ENCODE measurements at regions not wholly inside any gene's neighbourhood (a gene's known extent, or its start where the extent isn't known, plus 50 kb on each side); places are given as distances from the start of the nearest gene placed in this dataset.

DNA sequence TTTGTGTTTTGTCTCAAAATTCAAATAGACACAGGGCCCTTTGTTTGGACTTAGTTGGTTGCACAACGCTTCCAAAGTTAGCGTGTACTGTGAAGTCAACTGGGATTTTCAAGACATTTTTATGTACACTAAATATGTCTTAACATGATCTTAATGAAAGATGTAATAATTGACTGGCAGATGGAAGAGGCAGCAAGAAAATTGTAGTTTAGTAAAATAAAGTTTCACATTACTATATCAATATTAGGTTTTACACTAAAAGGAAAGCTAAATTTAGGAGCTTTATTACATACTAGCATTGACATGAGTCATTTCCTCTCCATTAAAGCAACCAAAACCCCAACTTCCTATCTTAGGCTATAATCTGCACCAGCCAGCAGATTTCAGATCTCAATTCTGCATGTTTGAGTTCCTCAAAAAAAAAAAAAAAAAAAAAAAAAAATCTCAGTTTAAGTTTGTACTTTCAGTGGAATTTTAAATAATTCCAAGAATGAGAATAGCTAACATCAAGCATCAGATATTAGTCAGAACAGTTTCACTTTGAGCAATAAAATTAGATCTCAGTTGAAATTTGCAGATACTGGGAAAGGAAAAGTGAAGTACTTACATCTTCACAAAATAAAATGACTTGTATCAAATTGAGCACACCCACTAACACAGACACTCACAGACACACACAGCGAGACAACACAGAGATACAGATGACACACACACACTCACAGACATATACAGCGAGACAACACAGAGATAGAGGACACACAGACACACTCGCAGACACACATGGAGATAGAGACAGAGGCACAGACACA, 346.6 kb upstream of the KLF6 start:
- no peak overlapping the region for H3K4me3 ChIP-seq
- in situ Hi-C loops (cut with MboI; ENCODE audit: low sequenced_read_pairs in 4 of 4): no loop called here

GRCh38 chr10:4130685-4131084, 345.7 kb upstream of the KLF6 start:
- no peak for ATAC-seq
- no peaks in the 10 kb centered on the region for H3K9me3 ChIP-seq

More for the DNA sequence above, 346.6 kb upstream of the KLF6 start:
- Histone ChIP-seq H3K4me1 (peaks cover 0 to 4% of the 10 kb centered on the region in 2 donors), H3K27ac (peak overlapping the region in 3 of 4 donors; percentile 1 to 41 (median 40)), H3K36me3 (no peaks in the 10 kb centered on the region), H3K27me3 (no peaks in the 10 kb centered on the region), H3K9me3 (no peaks in the 10 kb centered on the region)
- DNase-seq: no peak
- TF ChIP-seq POLR2A (IDR thresholded peaks at IDR 0.05) (no peak), CTCF (IDR thresholded peaks at IDR 0.05 in 4 of 5, conservative IDR thresholded peaks at IDR 0.05 in 1 of 5) (no peak)
- intact Hi-C loops (cut with DNase I; ENCODE audit: low total_unique reads): no loop called here
- ATAC-seq: peak; percentile 44 to 53

DNA sequence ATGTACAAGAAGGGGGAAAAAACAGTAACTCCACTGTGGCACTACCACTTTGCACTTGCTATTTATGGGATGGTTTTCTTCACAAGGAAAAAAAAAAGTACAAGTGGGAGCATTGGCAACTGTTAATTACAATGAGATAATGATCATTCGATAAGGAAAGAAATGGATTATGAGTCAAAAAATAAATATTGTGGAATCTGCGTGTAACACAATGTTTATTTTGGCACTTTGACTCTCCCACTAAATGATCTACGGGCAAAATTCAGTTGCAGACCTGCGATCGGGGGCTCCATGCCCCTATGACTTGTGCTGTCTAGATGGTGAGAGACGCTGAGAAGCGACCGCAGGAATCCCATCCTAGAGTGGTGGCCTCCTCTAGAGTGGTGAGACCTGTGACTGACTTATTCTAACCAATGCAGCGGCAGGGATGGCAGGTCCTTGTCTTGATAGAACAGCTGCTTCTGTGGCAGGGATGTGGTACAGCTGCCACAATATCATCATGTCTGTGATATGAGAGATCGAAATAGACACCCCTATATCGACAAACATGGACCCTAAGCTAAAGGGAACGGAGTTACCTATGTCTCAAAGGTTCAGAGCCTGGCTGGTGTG, 345.0 kb upstream of the KLF6 start:
- Histone ChIP-seq H3K27me3 (no peaks in the 10 kb centered on the region), H3K4me3 (no peak overlapping the region), H3K4me1 (peaks cover 0 to 4% of the 10 kb centered on the region in 2 donors), H3K36me3 (no peaks in the 10 kb centered on the region), H3K9me3 (no peaks in the 10 kb centered on the region), H3K27ac (no peak overlapping the region)
- TF ChIP-seq POLR2A (IDR thresholded peaks at IDR 0.05) (no peak), CTCF (IDR thresholded peaks at IDR 0.05 in 4 of 5, conservative IDR thresholded peaks at IDR 0.05 in 1 of 5) (no peak)
- in situ Hi-C loops (cut with MboI; ENCODE audit: low sequenced_read_pairs in 4 of 4) (no loop called here), intact Hi-C loops (cut with DNase I; ENCODE audit: low total_unique reads) (no loop called here)
- ATAC-seq (no peak), DNase-seq (no peak)

More at GRCh38 chr10:4130685-4131084, 345.7 kb upstream of the KLF6 start:
- Histone ChIP-seq H3K4me1 (peaks cover 0 to 4% of the 10 kb centered on the region in 2 donors), H3K27me3 (no peaks in the 10 kb centered on the region), H3K27ac (peak overlapping the region in 3 of 4 donors; percentile 1 to 41 (median 40)), H3K36me3 (no peaks in the 10 kb centered on the region), H3K4me3 (no peak overlapping the region)
- intact Hi-C loops (cut with DNase I; ENCODE audit: low total_unique reads): no loop called here
- in situ Hi-C loops (cut with MboI; ENCODE audit: low sequenced_read_pairs in 4 of 4): no loop called here
- TF ChIP-seq CTCF (IDR thresholded peaks at IDR 0.05 in 4 of 5, conservative IDR thresholded peaks at IDR 0.05 in 1 of 5) (no peak), POLR2A (IDR thresholded peaks at IDR 0.05) (no peak)
- DNase-seq: no peak

DNA sequence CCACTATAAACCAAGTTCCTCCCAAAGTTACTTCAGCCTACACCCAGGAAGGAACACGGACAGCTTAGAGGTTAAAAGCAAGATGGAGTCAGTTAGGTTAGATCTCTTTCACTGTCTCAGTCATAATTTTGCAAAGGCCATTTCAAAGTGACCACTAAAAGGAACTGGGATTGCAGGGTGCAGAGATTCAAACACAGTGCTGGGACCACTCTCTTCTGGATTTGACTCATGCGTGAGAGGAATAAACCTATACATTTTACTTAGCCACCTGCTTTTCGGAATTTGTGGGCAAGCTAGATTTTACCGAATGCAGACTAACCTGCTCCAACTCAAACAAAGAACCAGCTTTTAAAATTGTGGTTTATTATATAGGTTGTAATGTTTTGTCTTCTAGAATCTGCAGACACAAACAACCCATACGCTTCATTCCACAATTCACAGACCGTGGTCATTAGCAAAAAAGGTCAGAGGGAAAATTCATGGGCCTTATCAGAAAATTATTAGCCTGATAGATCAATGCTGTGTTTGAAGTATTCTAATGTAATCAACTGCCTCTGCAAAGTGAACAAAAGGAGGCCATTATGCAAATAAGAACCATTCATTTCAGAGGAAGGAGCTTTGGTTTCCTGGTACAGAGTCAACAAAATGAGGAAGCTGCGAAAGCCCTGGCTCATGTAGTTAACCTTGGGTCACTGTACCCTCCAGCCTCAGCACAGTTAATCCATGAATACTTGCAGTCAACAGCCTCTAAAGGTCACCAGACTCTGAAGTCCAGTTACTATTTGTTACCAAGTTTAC, 342.7 kb upstream of the KLF6 start:
- intact Hi-C loops (cut with DNase I; ENCODE audit: low total_unique reads) (no loop called here), in situ Hi-C loops (cut with MboI; ENCODE audit: low sequenced_read_pairs in 4 of 4) (no loop called here)
- DNase-seq (no peak), ATAC-seq (peak; percentile 65 to 67)
- Histone ChIP-seq H3K27me3 (no peaks in the 10 kb centered on the region), H3K27ac (peak overlapping the region in 2 of 4 donors; percentile 15 to 28), H3K4me1 (peaks cover 0 to 4% of the 10 kb centered on the region in 2 donors), H3K36me3 (no peaks in the 10 kb centered on the region), H3K4me3 (no peak overlapping the region), H3K9me3 (no peaks in the 10 kb centered on the region)
- TF ChIP-seq POLR2A (IDR thresholded peaks at IDR 0.05): no peak
- no peak for TF ChIP-seq CTCF (IDR thresholded peaks at IDR 0.05 in 4 of 5, conservative IDR thresholded peaks at IDR 0.05 in 1 of 5)
